GM12874 (cell line): ENCODE measurements at regions not wholly inside any gene's neighbourhood (a gene's known extent, or its start where the extent isn't known, plus 50 kb on each side); places are given as distances from the start of the nearest gene placed in this dataset.

Experiments used
- TF ChIP-seq, protein P1 (sequence below): IDR thresholded peaks from 2 replicates; pipeline ENCODE4 v1.5.1; 2011; ENCODE audit warnings: low read depth, mild to moderate bottlenecking, control low read depth, low read length, moderate library complexity; ENCODE audit not compliant: insufficient read depth

DNA sequence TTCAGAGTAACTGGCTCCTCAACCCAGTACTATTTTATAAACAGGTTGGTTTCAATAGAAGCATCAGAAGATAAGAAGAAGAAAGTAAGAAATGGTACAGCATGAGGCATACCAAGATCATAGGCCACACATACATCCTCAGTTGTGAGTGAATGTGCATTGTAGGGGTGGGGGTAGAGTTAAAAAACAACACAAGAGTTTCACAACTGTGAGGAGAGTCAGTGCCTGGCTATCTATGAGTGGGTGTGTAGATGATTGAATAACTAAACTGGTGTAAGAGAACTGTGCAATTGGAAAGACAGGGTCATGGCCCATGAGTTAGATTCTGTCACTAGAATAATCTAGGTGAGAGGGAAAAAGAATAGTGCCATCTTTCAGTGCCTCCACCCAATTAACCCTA is 748.2 kb upstream of the ACVR2A start:
- TF ChIP-seq, protein P1, sequence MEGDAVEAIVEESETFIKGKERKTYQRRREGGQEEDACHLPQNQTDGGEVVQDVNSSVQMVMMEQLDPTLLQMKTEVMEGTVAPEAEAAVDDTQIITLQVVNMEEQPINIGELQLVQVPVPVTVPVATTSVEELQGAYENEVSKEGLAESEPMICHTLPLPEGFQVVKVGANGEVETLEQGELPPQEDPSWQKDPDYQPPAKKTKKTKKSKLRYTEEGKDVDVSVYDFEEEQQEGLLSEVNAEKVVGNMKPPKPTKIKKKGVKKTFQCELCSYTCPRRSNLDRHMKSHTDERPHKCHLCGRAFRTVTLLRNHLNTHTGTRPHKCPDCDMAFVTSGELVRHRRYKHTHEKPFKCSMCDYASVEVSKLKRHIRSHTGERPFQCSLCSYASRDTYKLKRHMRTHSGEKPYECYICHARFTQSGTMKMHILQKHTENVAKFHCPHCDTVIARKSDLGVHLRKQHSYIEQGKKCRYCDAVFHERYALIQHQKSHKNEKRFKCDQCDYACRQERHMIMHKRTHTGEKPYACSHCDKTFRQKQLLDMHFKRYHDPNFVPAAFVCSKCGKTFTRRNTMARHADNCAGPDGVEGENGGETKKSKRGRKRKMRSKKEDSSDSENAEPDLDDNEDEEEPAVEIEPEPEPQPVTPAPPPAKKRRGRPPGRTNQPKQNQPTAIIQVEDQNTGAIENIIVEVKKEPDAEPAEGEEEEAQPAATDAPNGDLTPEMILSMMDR = no peak

DNA sequence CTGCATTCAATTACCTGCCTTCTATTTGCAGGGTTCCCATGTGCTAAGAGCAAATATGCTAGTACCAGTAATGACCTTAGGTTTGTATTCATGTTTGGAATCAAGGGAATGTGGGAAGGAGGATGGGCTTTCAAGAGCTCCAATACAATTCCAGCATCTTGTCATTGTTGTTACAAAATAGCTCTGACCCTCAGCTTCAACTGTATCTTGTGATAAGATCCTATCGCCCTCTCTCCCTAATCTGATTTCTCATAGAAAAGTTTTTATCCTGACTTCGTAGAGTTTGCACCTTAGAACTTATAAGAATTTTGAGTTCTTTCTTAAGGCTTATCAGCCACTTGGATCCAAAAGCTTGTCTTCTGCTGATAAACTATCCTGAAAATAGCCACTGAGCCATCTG is 749.5 kb upstream of the ACVR2A start:
- TF ChIP-seq, protein P1 = no peak

- TF ChIP-seq, protein P1 = no peak
These were observed 750.8 kb upstream of the ACVR2A start for GRCh38 chr2:147094077-147094476.

DNA sequence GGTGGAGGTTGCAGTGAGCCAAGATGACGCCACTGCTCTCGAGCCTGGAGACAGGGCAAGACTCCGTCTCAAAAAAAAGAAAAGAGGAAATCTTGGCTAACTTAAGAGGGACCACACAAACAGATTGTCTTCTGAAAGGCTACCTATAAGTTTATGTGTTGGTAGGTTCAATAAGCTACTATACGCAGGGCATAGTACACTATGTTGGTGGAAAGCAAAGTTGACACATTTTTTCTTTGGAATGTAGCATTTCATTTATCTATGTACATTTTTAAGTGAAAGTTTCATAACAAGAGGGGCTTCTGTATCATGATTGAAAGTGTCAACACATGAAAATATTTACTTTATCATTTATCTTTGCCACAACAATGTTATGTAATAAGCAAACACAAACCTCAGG is 752.6 kb upstream of the ACVR2A start:
- TF ChIP-seq, protein P1 = no peak

DNA sequence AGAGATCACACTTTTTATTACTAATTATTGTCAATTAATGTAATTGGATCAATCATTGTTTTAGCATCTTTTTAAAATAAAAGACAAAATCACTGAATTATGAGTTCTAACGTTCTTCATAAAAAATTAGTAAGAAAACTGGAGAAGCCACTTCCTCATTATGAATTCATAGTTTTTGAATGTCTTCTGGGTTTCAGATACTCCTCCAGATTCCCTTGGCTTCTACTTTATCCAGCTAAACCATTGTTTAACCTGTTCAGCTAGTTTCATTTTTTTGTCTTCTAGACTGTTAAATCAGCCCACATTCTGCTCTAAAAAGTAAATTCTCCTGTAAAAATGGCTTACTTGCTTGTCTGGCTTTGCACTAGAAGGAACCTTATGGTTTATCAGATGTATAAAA is 753.4 kb upstream of the ACVR2A start:
- TF ChIP-seq, protein P1 = no peak

- TF ChIP-seq, protein P1 = no peak
These were observed 756.0 kb upstream of the ACVR2A start for GRCh38 chr2:147088871-147089270.

GRCh38 chr2:147086715-147087114 is 758.1 kb upstream of the ACVR2A start:
- TF ChIP-seq, protein P1 = no peak

GRCh38 chr2:147083664-147084063 is 761.2 kb upstream of the ACVR2A start:
- TF ChIP-seq, protein P1 = no peak
